HEK293 (cell line): ENCODE measurements at regions not wholly inside any gene's neighbourhood (a gene's known extent, or its start where the extent isn't known, plus 50 kb on each side); places are given as distances from the start of the nearest gene placed in this dataset.

ENCODE experiments used
- CTCF ChIA-PET: fragments of 350-600 bp; formaldehyde crosslinking; extraction: SDS; loops from one replicate; lab custom pipeline; 2021; ENCODE audit warnings: antibody characterized with exemption; lab: Yijun Ruan, JAX
- POLR2A ChIA-PET: fragments of 300-600 bp; formaldehyde crosslinking; extraction: SDS; loops from one replicate; lab custom pipeline; 2020; ENCODE audit warnings: antibody characterized with exemption, inconsistent platforms; lab: Yijun Ruan, JAX
- H3K27ac ChIP-seq: fragments of 200-500 bp; sonication (Bioruptor generic); 2 replicates; pipeline ENCODE4 v1.5.1; 2014; ENCODE audit warnings: low read depth, low read length, control low read depth, inconsistent platforms; ENCODE audit errors: extremely low read depth
- H3K36me3 ChIP-seq, 2 experiments: fragments of 200-500 bp in 1 of 2; sonication (Bioruptor generic) in 1 of 2; 1 replicate in 1 of 2; 2 replicates in 1 of 2; pipeline ENCODE4 v1.5.1; 2014 to 2017; ENCODE audit warnings: inconsistent platforms in 2 of 2, low read length in 2 of 2; ENCODE audit not compliant: control insufficient read depth in 2 of 2, insufficient read depth in 1 of 2
- H3K4me1 ChIP-seq: fragments of 200-500 bp; sonication (Bioruptor generic); 2 replicates; pipeline ENCODE4 v1.5.1; 2014; ENCODE audit warnings: mild to moderate bottlenecking, low read length, inconsistent platforms; ENCODE audit not compliant: control insufficient read depth, insufficient read depth
- H3K4me3 ChIP-seq: 2 replicates; pipeline ENCODE4 v1.5.1; 2011; ENCODE audit warnings: low read depth, mild to moderate bottlenecking, control low read depth, low read length, moderate library complexity
- H3K9me3 ChIP-seq: fragments of 200-500 bp; sonication (Bioruptor generic); 2 replicates; pipeline ENCODE4 v1.5.1; 2014; ENCODE audit warnings: low read depth, low read length, inconsistent platforms; ENCODE audit not compliant: control insufficient read depth, insufficient read depth
- BCL11A ChIP-seq: fragments of 450-650 bp; formaldehyde crosslinking; IDR thresholded peaks from 2 replicates; pipeline ENCODE4 v1.5.1; 2016; ENCODE audit warnings: low read depth, missing biosample characterization, missing genetic modification characterization
- HIC1 ChIP-seq: fragments of 450-650 bp; formaldehyde crosslinking; IDR thresholded peaks from 2 replicates; pipeline ENCODE4 v1.5.1; 2016; ENCODE audit warnings: missing biosample characterization, missing genetic modification characterization
- KLF9 ChIP-seq: fragments of 450-650 bp; formaldehyde crosslinking; IDR thresholded peaks from 2 replicates; pipeline ENCODE4 v1.5.1; 2016; ENCODE audit warnings: missing biosample characterization, missing genetic modification characterization, low read depth
- SCRT1 ChIP-seq: fragments of 450-650 bp; formaldehyde crosslinking; IDR thresholded peaks from 2 replicates; pipeline ENCODE4 v1.5.1; 2016; ENCODE audit warnings: missing biosample characterization, missing genetic modification characterization, borderline replicate concordance
- SP7 ChIP-seq: fragments of 450-650 bp; formaldehyde crosslinking; IDR thresholded peaks from 2 replicates; pipeline ENCODE4 v1.5.1; 2016; ENCODE audit warnings: missing biosample characterization, missing genetic modification characterization
- TSHZ1 ChIP-seq: fragments of 450-650 bp; formaldehyde crosslinking; IDR thresholded peaks from 2 replicates; pipeline ENCODE4 v1.5.1; 2016; ENCODE audit warnings: missing biosample characterization, missing genetic modification characterization, borderline replicate concordance
- ZBTB44 ChIP-seq: fragments of 450-650 bp; IDR thresholded peaks from 2 replicates; pipeline ENCODE4 v1.5.1; 2018; ENCODE audit warnings: missing biosample characterization, mild to moderate bottlenecking, missing genetic modification characterization
- ZBTB8A ChIP-seq: fragments of 450-650 bp; formaldehyde crosslinking; IDR thresholded peaks from 2 replicates; pipeline ENCODE4 v1.5.1; 2016; ENCODE audit warnings: missing biosample characterization, missing genetic modification characterization
- ZNF140 ChIP-seq: fragments of 450-650 bp; formaldehyde crosslinking; IDR thresholded peaks from 2 replicates; pipeline ENCODE4 v1.5.1; 2016; ENCODE audit warnings: missing biosample characterization, missing genetic modification characterization
- ZNF19 ChIP-seq: fragments of 450-650 bp; formaldehyde crosslinking; IDR thresholded peaks from 2 replicates; pipeline ENCODE4; 2016; ENCODE audit warnings: missing biosample characterization, missing genetic modification characterization, low read depth
- ZNF704 ChIP-seq: fragments of 450-650 bp; formaldehyde crosslinking; IDR thresholded peaks from 2 replicates; pipeline ENCODE4 v1.5.1; 2016; ENCODE audit warnings: missing biosample characterization, missing genetic modification characterization
- TF ChIP-seq, protein P1 (sequence below): fragments of 450-650 bp; formaldehyde crosslinking; IDR thresholded peaks from 2 replicates; pipeline ENCODE4 v1.5.1; 2016; ENCODE audit warnings: missing biosample characterization, missing genetic modification characterization

DNA sequence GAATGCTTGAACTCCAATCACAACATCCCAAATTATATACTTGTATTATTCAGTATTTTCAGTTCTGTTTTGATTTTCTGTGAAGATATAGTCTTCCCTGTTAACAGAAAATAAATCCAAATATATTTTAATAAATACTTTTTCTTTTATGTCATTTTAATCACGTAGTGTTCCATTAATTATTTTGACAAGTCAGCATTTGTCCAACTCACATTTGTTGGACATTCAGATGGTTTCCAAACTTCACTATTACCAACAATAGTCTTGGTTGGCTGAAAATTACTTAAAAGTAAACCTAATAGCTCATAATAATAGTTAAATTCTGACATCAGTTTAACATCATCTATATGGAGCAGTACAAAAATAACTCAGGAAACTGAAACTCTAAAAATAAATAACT, 60.7 kb upstream of the SPANXD start:
- Histone ChIP-seq H3K36me3 (no peaks in the 10 kb centered on the region), H3K27ac (no peak overlapping the region), H3K4me1 (no peaks in the 10 kb centered on the region), H3K9me3 (no peaks in the 10 kb centered on the region; the same call in 1 of the 2 replicates), H3K4me3 (no peak overlapping the region)
- no peak for TF ChIP-seq KLF9 (tag by site-specific recombination)
- TF ChIP-seq HIC1 (tag by site-specific recombination): no peak
- no peak for TF ChIP-seq SCRT1 (tag by site-specific recombination)
- no peak for TF ChIP-seq ZNF19 (tag by site-specific recombination)
- no peak for TF ChIP-seq ZBTB44 (tag by site-specific recombination)
- TF ChIP-seq ZNF140 (tag by site-specific recombination): no peak
- TF ChIP-seq, protein P1, sequence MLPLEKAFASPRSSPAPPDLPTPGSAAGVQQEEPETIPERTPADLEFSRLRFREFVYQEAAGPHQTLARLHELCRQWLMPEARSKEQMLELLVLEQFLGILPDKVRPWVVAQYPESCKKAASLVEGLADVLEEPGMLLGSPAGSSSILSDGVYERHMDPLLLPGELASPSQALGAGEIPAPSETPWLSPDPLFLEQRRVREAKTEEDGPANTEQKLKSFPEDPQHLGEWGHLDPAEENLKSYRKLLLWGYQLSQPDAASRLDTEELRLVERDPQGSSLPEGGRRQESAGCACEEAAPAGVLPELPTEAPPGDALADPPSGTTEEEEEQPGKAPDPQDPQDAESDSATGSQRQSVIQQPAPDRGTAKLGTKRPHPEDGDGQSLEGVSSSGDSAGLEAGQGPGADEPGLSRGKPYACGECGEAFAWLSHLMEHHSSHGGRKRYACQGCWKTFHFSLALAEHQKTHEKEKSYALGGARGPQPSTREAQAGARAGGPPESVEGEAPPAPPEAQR (tag by site-specific recombination): no peak
- no peak for TF ChIP-seq SP7 (tag by site-specific recombination)
- ChIA-PET POLR2A (no interaction called here), CTCF (no interaction called here)

GRCh38 chrX:141760761-141761160, 62.2 kb upstream of the SPANXD start:
- ChIA-PET CTCF (interaction anchor here (0.8 kb wide), 1 partner anchor 55 kb away, joined by 3 read pairs; no protein-coding TSS in a partner anchor), POLR2A (no interaction called here)
- Histone ChIP-seq H3K36me3 (no peaks in the 10 kb centered on the region), H3K4me3 (no peak overlapping the region), H3K27ac (no peak overlapping the region), H3K4me1 (no peaks in the 10 kb centered on the region), H3K9me3 (no peaks in the 10 kb centered on the region; the same call in 1 of the 2 replicates)
- TF ChIP-seq TSHZ1 (tag by site-specific recombination): no peak
- no peak for TF ChIP-seq ZNF704 (tag by site-specific recombination)
- no peak for TF ChIP-seq BCL11A (tag by site-specific recombination)
- TF ChIP-seq ZBTB8A (tag by site-specific recombination): no peak
